SK-N-SH treated with all-trans-retinoic acid at 6 μM for 48 hours (cell line): ENCODE measurements at regions not wholly inside any gene's neighbourhood (a gene's known extent, or its start where the extent isn't known, plus 50 kb on each side); places are given as distances from the start of the nearest gene placed in this dataset.

Experiments
- ATAC-seq: fragments of 200-7000 bp; cut with Tn5 transposase; 3 replicates; pipeline ENCODE4 v1.9.1; 2020; ENCODE audit warnings: mild to moderate bottlenecking, moderate library complexity
- ARNTL ChIP-seq: fragments of 450-650 bp; formaldehyde crosslinking; IDR thresholded peaks from 2 replicates; pipeline ENCODE4 v1.5.0; 2020; ENCODE audit warnings: low read depth, mild to moderate bottlenecking, moderate library complexity, borderline replicate concordance
- BACH2 ChIP-seq: fragments of 250-450 bp; sonication (Bioruptor Pico); IDR thresholded peaks from 2 replicates; pipeline ENCODE4 v1.9.0; 2021; ENCODE audit warnings: mild to moderate bottlenecking, borderline replicate concordance
- CREB5 ChIP-seq: fragments of 250-450 bp; sonication (Bioruptor Pico); IDR thresholded peaks from 2 replicates; pipeline ENCODE4 v1.5.1; 2020; ENCODE audit warnings: low read depth, mild to moderate bottlenecking, moderate library complexity
- CSDC2 ChIP-seq: fragments of 250-450 bp; sonication (Bioruptor Pico); IDR thresholded peaks from 2 replicates; pipeline ENCODE4 v1.5.0; 2020; ENCODE audit warnings: mild to moderate bottlenecking, moderate library complexity
- ESRRG ChIP-seq: fragments of 250-450 bp; sonication (Bioruptor Pico); IDR thresholded peaks from 2 replicates; pipeline ENCODE4 v1.6.1; 2021; ENCODE audit warnings: mild to moderate bottlenecking
- GLIS3 ChIP-seq: fragments of 250-450 bp; sonication (Bioruptor Pico); IDR thresholded peaks from 2 replicates; pipeline ENCODE4 v1.5.0; 2020; ENCODE audit warnings: mild to moderate bottlenecking, moderate library complexity
- OSR1 ChIP-seq: fragments of 250-450 bp; sonication (Bioruptor Pico); IDR thresholded peaks from 2 replicates; pipeline ENCODE4 v1.8.0; 2022; ENCODE audit warnings: moderate library complexity, mild to moderate bottlenecking, inconsistent platforms
- PATZ1 ChIP-seq: fragments of 250-450 bp; sonication (Bioruptor Pico); IDR thresholded peaks from 2 replicates; pipeline ENCODE4 v1.8.0; 2020; ENCODE audit warnings: mild to moderate bottlenecking, moderate library complexity, borderline replicate concordance
- PPARA ChIP-seq: fragments of 250-450 bp; sonication (Bioruptor Pico); IDR thresholded peaks from 2 replicates; pipeline ENCODE4 v1.5.0; 2020; ENCODE audit warnings: mild to moderate bottlenecking, borderline replicate concordance
- RARB ChIP-seq: fragments of 250-450 bp; sonication (Bioruptor Pico); IDR thresholded peaks from 2 replicates; pipeline ENCODE4 v1.8.0; 2021; ENCODE audit warnings: mild to moderate bottlenecking, moderate library complexity
- SNAI2 ChIP-seq: fragments of 250-450 bp; sonication (Bioruptor Pico); IDR thresholded peaks from 2 replicates; pipeline ENCODE4 v1.5.0; 2020; ENCODE audit warnings: mild to moderate bottlenecking, moderate library complexity
- TOX ChIP-seq: fragments of 250-450 bp; sonication (Bioruptor Pico); IDR thresholded peaks from 2 replicates; pipeline ENCODE4 v1.8.0; 2021; ENCODE audit warnings: mild to moderate bottlenecking, moderate library complexity, borderline replicate concordance
- ZC3H10 ChIP-seq: fragments of 250-450 bp; sonication (Bioruptor Pico); IDR thresholded peaks from 2 replicates; pipeline ENCODE4 v1.5.1; 2021; ENCODE audit warnings: mild to moderate bottlenecking, moderate library complexity
- ZFP3 ChIP-seq: fragments of 250-450 bp; sonication (Bioruptor Pico); IDR thresholded peaks from 2 replicates; pipeline ENCODE4 v1.5.0; 2020; ENCODE audit warnings: mild to moderate bottlenecking, moderate library complexity
- ZFP30 ChIP-seq: fragments of 450-650 bp; formaldehyde crosslinking; IDR thresholded peaks from 2 replicates; pipeline ENCODE4 v1.5.0; 2022; ENCODE audit warnings: mild to moderate bottlenecking, moderate library complexity
- ZNF565 ChIP-seq: fragments of 450-650 bp; formaldehyde crosslinking; conservative IDR thresholded peaks from 2 replicates; pipeline ENCODE4 v1.5.0; 2020; ENCODE audit warnings: low read depth, mild to moderate bottlenecking, moderate library complexity
- ZNF70 ChIP-seq: fragments of 450-650 bp; formaldehyde crosslinking; IDR thresholded peaks from 2 replicates; pipeline ENCODE4 v1.5.0; 2020; ENCODE audit warnings: mild to moderate bottlenecking, moderate library complexity
- ZNF8 ChIP-seq: fragments of 450-650 bp; formaldehyde crosslinking; IDR thresholded peaks from 2 replicates; pipeline ENCODE4 v1.5.0; 2020; ENCODE audit warnings: mild to moderate bottlenecking, moderate library complexity
- TF ChIP-seq, protein P1 (sequence below): fragments of 250-450 bp; sonication (Bioruptor Pico); IDR thresholded peaks from 2 replicates; pipeline ENCODE4 v1.5.1; 2021; ENCODE audit warnings: mild to moderate bottlenecking, moderate library complexity
- TF ChIP-seq, protein P2 (sequence below): fragments of 250-450 bp; sonication (Bioruptor Pico); IDR thresholded peaks from 2 replicates; pipeline ENCODE4 v1.5.0; 2020; ENCODE audit warnings: mild to moderate bottlenecking, moderate library complexity
- TF ChIP-seq, protein P3 (sequence below): fragments of 250-450 bp; sonication (Bioruptor Pico); IDR thresholded peaks from 2 replicates; pipeline ENCODE4 v1.8.0; 2021; ENCODE audit warnings: low read depth, mild to moderate bottlenecking, moderate library complexity, borderline replicate concordance

GRCh38 chr16:86199182-86199581, 300.2 kb downstream of the IRF8 start:
- TF ChIP-seq SNAI2 (CRISPR knock-in tag) (no peak), ZNF565 (CRISPR knock-in tag) (no peak), BACH2 (CRISPR knock-in tag) (no peak), GLIS3 (CRISPR knock-in tag) (no peak)
- ATAC-seq = no peak

- TF ChIP-seq ZFP30 (CRISPR knock-in tag) (no peak), PPARA (no peak), CREB5 (no peak), ZNF70 (CRISPR knock-in tag) (no peak), ESRRG (CRISPR knock-in tag) (no peak), ZNF565 (CRISPR knock-in tag) (no peak), GLIS3 (CRISPR knock-in tag) (no peak), PATZ1 (CRISPR knock-in tag) (no peak)
- TF ChIP-seq, protein P1, sequence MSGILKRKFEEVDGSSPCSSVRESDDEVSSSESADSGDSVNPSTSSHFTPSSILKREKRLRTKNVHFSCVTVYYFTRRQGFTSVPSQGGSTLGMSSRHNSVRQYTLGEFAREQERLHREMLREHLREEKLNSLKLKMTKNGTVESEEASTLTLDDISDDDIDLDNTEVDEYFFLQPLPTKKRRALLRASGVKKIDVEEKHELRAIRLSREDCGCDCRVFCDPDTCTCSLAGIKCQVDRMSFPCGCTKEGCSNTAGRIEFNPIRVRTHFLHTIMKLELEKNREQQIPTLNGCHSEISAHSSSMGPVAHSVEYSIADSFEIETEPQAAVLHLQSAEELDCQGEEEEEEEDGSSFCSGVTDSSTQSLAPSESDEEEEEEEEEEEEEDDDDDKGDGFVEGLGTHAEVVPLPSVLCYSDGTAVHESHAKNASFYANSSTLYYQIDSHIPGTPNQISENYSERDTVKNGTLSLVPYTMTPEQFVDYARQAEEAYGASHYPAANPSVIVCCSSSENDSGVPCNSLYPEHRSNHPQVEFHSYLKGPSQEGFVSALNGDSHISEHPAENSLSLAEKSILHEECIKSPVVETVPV (CRISPR knock-in tag) = no peak
- ATAC-seq = no peak
Observed at GRCh38 chr16:86199871-86200695, 301.1 kb downstream of the IRF8 start.

- no peak for ATAC-seq
- TF ChIP-seq TOX (CRISPR knock-in tag) (no peak), OSR1 (CRISPR knock-in tag) (no peak), BACH2 (CRISPR knock-in tag) (no peak), ZNF70 (CRISPR knock-in tag) (no peak), ZNF8 (CRISPR knock-in tag) (no peak), ZFP30 (CRISPR knock-in tag) (no peak), CREB5 (no peak), SNAI2 (CRISPR knock-in tag) (no peak), RARB (CRISPR knock-in tag) (no peak), ARNTL (CRISPR knock-in tag) (no peak), ESRRG (CRISPR knock-in tag) (no peak), PATZ1 (CRISPR knock-in tag) (no peak), PPARA (no peak), ZFP3 (CRISPR knock-in tag) (no peak), CSDC2 (CRISPR knock-in tag) (no peak), ZC3H10 (CRISPR knock-in tag) (no peak)
- TF ChIP-seq, protein P2, sequence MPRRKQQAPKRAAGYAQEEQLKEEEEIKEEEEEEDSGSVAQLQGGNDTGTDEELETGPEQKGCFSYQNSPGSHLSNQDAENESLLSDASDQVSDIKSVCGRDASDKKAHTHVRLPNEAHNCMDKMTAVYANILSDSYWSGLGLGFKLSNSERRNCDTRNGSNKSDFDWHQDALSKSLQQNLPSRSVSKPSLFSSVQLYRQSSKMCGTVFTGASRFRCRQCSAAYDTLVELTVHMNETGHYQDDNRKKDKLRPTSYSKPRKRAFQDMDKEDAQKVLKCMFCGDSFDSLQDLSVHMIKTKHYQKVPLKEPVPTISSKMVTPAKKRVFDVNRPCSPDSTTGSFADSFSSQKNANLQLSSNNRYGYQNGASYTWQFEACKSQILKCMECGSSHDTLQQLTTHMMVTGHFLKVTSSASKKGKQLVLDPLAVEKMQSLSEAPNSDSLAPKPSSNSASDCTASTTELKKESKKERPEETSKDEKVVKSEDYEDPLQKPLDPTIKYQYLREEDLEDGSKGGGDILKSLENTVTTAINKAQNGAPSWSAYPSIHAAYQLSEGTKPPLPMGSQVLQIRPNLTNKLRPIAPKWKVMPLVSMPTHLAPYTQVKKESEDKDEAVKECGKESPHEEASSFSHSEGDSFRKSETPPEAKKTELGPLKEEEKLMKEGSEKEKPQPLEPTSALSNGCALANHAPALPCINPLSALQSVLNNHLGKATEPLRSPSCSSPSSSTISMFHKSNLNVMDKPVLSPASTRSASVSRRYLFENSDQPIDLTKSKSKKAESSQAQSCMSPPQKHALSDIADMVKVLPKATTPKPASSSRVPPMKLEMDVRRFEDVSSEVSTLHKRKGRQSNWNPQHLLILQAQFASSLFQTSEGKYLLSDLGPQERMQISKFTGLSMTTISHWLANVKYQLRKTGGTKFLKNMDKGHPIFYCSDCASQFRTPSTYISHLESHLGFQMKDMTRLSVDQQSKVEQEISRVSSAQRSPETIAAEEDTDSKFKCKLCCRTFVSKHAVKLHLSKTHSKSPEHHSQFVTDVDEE = no peak
- TF ChIP-seq, protein P1 (CRISPR knock-in tag) = no peak
- TF ChIP-seq, protein P3, sequence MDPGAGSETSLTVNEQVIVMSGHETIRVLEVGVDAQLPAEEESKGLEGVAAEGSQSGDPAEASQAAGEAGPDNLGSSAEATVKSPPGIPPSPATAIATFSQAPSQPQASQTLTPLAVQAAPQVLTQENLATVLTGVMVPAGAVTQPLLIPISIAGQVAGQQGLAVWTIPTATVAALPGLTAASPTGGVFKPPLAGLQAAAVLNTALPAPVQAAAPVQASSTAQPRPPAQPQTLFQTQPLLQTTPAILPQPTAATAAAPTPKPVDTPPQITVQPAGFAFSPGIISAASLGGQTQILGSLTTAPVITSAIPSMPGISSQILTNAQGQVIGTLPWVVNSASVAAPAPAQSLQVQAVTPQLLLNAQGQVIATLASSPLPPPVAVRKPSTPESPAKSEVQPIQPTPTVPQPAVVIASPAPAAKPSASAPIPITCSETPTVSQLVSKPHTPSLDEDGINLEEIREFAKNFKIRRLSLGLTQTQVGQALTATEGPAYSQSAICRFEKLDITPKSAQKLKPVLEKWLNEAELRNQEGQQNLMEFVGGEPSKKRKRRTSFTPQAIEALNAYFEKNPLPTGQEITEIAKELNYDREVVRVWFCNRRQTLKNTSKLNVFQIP (CRISPR knock-in tag) = no peak
Observed at GRCh38 chr16:86200722-86201121, 301.8 kb downstream of the IRF8 start.
